ENCODE measurements at regions not wholly inside any gene's neighbourhood (a gene's known extent, or its start where the extent isn't known, plus 50 kb on each side); places are given as distances from the start of the nearest gene placed in this dataset.

DNA sequence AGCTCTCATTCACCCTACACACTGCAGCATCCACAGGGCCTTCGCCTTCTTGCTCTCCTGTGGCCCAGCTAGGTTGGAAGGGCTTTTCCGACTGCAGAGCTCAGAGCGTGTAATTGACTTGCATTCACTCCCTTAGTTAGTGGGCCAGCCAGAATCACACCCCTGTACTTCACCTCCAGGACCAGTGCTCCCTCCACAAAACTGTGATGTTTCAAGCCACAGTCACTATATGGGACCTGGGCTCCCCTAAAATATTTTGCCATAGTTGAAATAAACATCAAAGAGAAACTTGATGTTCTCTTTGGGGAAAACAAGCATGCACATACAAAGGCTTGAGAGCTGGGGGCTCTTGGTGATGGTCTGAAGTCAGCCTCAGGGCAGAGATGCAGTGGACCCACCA, 69.7 kb upstream of the POU3F3 start:
- Histone ChIP-seq H4K20me1 (ENCODE audit: control insufficient read depth, extremely low read depth, insufficient read depth, low read length) (no peaks in the 10 kb centered on the region), H3K9me3 (ENCODE audit: control insufficient read depth, insufficient read depth, low read depth, low read length) (no peaks in the 10 kb centered on the region)
- DNase-seq (ENCODE audit: low read depth in 2 of 2) = no peak

DNA sequence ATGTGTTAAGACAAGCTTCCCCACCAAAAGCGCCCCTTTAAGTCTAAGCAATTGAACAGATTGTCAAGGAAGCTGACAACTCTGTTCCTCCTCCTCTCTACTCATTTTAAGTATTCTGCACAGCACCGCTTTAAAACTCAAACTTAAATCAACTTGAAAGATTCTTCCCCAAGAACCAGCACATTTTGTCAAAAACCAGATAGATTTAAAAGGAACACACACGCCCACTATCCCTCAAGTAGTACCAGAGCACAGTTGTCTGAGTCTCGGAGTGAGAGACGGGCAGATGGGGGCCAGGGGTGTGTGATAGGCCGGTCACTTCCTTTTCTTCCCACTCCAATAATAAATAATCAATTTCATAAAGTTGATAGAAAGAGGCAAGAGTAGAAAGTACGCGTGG, 67.7 kb upstream of the POU3F3 start:
- H3K4me3 ChIP-seq (replicated peaks in 1 of 4; ENCODE audit: control extremely low read depth in 1 of 4, insufficient read depth in 1 of 4, low read depth in 3 of 4, low read length in 4 of 4) = no peak overlapping the region
- no peak overlapping the region for H2AFZ ChIP-seq (ENCODE audit: low read length)
- no peaks in the 10 kb centered on the region for H4K20me1 ChIP-seq (ENCODE audit: control insufficient read depth, extremely low read depth, insufficient read depth, low read length)
- no peaks in the 10 kb centered on the region for H3K79me2 ChIP-seq (ENCODE audit: control insufficient read depth, insufficient read depth, low read length)
- no peaks in the 10 kb centered on the region for H3K9me3 ChIP-seq (ENCODE audit: control insufficient read depth, insufficient read depth, low read depth, low read length)
- H3K4me2 ChIP-seq (ENCODE audit: extremely low read depth, insufficient read depth, low read length) = no peak overlapping the region
- no peak for DNase-seq (ENCODE audit: low read depth in 2 of 2)
- H3K27ac ChIP-seq (ENCODE audit: insufficient read depth, low read length) = no peak overlapping the region
- H3K27me3 ChIP-seq (ENCODE audit: control insufficient read depth, insufficient read depth, low read length) = no peaks in the 10 kb centered on the region
- H3K36me3 ChIP-seq (ENCODE audit: control insufficient read depth, insufficient read depth, low read length) = no peaks in the 10 kb centered on the region
- TF ChIP-seq EZH2 (IDR thresholded peaks at IDR 0.05; ENCODE audit: low read length, missing control alignments) = no peak
- TF ChIP-seq, protein P1, sequence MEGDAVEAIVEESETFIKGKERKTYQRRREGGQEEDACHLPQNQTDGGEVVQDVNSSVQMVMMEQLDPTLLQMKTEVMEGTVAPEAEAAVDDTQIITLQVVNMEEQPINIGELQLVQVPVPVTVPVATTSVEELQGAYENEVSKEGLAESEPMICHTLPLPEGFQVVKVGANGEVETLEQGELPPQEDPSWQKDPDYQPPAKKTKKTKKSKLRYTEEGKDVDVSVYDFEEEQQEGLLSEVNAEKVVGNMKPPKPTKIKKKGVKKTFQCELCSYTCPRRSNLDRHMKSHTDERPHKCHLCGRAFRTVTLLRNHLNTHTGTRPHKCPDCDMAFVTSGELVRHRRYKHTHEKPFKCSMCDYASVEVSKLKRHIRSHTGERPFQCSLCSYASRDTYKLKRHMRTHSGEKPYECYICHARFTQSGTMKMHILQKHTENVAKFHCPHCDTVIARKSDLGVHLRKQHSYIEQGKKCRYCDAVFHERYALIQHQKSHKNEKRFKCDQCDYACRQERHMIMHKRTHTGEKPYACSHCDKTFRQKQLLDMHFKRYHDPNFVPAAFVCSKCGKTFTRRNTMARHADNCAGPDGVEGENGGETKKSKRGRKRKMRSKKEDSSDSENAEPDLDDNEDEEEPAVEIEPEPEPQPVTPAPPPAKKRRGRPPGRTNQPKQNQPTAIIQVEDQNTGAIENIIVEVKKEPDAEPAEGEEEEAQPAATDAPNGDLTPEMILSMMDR (conservative IDR thresholded peaks at IDR 0.05 in 1 of 2, IDR thresholded peaks at IDR 0.05 in 1 of 2; ENCODE audit: low read depth in 1 of 2, low read length in 2 of 2) = no peak
- H3K9ac ChIP-seq (ENCODE audit: insufficient read depth, low read length) = no peak overlapping the region
- no peaks in the 10 kb centered on the region for H3K4me1 ChIP-seq (ENCODE audit: control insufficient read depth, extremely low read depth, insufficient read depth, low read length)

More for the DNA sequence above, 69.7 kb upstream of the POU3F3 start:
- H3K9ac ChIP-seq (ENCODE audit: insufficient read depth, low read length) = no peak overlapping the region
- TF ChIP-seq EZH2 (IDR thresholded peaks at IDR 0.05; ENCODE audit: low read length, missing control alignments) = no peak
- TF ChIP-seq, protein P1 (conservative IDR thresholded peaks at IDR 0.05 in 1 of 2, IDR thresholded peaks at IDR 0.05 in 1 of 2; ENCODE audit: low read depth in 1 of 2, low read length in 2 of 2) = no peak
- no peak overlapping the region for H2AFZ ChIP-seq (ENCODE audit: low read length)
- no peak overlapping the region for H3K4me2 ChIP-seq (ENCODE audit: extremely low read depth, insufficient read depth, low read length)
- H3K27me3 ChIP-seq (ENCODE audit: control insufficient read depth, insufficient read depth, low read length) = no peaks in the 10 kb centered on the region
- no peaks in the 10 kb centered on the region for H3K36me3 ChIP-seq (ENCODE audit: control insufficient read depth, insufficient read depth, low read length)
- no peak overlapping the region for H3K27ac ChIP-seq (ENCODE audit: insufficient read depth, low read length)
- H3K79me2 ChIP-seq (ENCODE audit: control insufficient read depth, insufficient read depth, low read length) = no peaks in the 10 kb centered on the region
- no peak overlapping the region for H3K4me3 ChIP-seq (replicated peaks in 1 of 4; ENCODE audit: control extremely low read depth in 1 of 4, insufficient read depth in 1 of 4, low read depth in 3 of 4, low read length in 4 of 4)
- H3K4me1 ChIP-seq (ENCODE audit: control insufficient read depth, extremely low read depth, insufficient read depth, low read length) = no peaks in the 10 kb centered on the region

DNA sequence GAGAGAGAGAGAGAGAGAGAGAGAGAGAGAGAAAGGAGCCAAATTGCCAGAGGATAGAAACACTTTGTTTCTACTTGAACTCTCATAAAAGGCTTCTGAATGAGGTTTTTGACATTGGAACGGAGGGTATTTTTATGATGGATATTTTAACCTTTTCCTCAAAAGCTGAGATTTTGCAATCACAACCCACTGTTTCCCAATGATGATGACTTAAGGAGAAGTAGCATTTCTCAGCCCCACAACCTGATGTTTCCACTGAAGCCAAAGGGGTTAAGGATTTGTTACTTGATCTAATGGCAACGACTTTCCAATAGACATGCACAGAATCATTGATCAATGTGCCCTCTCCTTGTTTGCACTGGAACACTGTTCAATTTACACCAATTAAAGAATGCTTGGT, 67.1 kb upstream of the POU3F3 start:
- H3K9me3 ChIP-seq (ENCODE audit: control insufficient read depth, insufficient read depth, low read depth, low read length) = no peaks in the 10 kb centered on the region
- H3K79me2 ChIP-seq (ENCODE audit: control insufficient read depth, insufficient read depth, low read length) = no peaks in the 10 kb centered on the region
- no peak overlapping the region for H3K9ac ChIP-seq (ENCODE audit: insufficient read depth, low read length)
- no peak overlapping the region for H3K4me2 ChIP-seq (ENCODE audit: extremely low read depth, insufficient read depth, low read length)
- H3K27ac ChIP-seq (ENCODE audit: insufficient read depth, low read length) = no peak overlapping the region
- H3K36me3 ChIP-seq (ENCODE audit: control insufficient read depth, insufficient read depth, low read length) = no peaks in the 10 kb centered on the region
- DNase-seq (ENCODE audit: low read depth in 2 of 2) = no peak
- no peaks in the 10 kb centered on the region for H3K4me1 ChIP-seq (ENCODE audit: control insufficient read depth, extremely low read depth, insufficient read depth, low read length)
- H4K20me1 ChIP-seq (ENCODE audit: control insufficient read depth, extremely low read depth, insufficient read depth, low read length) = no peaks in the 10 kb centered on the region
- no peak overlapping the region for H2AFZ ChIP-seq (ENCODE audit: low read length)
- no peak for TF ChIP-seq EZH2 (IDR thresholded peaks at IDR 0.05; ENCODE audit: low read length, missing control alignments)
- TF ChIP-seq, protein P1 (conservative IDR thresholded peaks at IDR 0.05 in 1 of 2, IDR thresholded peaks at IDR 0.05 in 1 of 2; ENCODE audit: low read depth in 1 of 2, low read length in 2 of 2) = no peak
- H3K27me3 ChIP-seq (ENCODE audit: control insufficient read depth, insufficient read depth, low read length) = no peaks in the 10 kb centered on the region
- H3K4me3 ChIP-seq (replicated peaks in 1 of 4; ENCODE audit: control extremely low read depth in 1 of 4, insufficient read depth in 1 of 4, low read depth in 3 of 4, low read length in 4 of 4) = no peak overlapping the region

Data from fibroblast of lung (primary cell).